ENCODE measurements at regions not wholly inside any gene's neighbourhood (a gene's known extent, or its start where the extent isn't known, plus 50 kb on each side); places are given as distances from the start of the nearest gene placed in this dataset.

GRCh38 chr11:23103416-23103815 lies 243.1 kb upstream of the CCDC179 start:
- DNase-seq (no peak), ATAC-seq (ENCODE audit: insufficient read depth, low FRiP score) (no peak)
- Histone ChIP-seq H3K4me1 (ENCODE audit: control insufficient read depth in 5 of 5, insufficient read depth in 5 of 5, low read length in 5 of 5) (no peaks in the 10 kb centered on the region), H3K9ac (ENCODE audit: insufficient read depth in 1 of 2, low read length in 2 of 2) (no peak overlapping the region), H3K27ac (ENCODE audit: low read depth in 1 of 2, low read length in 1 of 2) (no peak overlapping the region), H3K36me3 (ENCODE audit: control insufficient read depth in 4 of 4, insufficient read depth in 4 of 4, low read length in 4 of 4) (no peaks in the 10 kb centered on the region), H3K27me3 (ENCODE audit: control insufficient read depth in 3 of 3, insufficient read depth in 3 of 3, low read length in 2 of 3) (no peaks in the 10 kb centered on the region), H3K4me3 (no peak overlapping the region), H3K9me3 (ENCODE audit: control insufficient read depth in 4 of 4, insufficient read depth in 3 of 4, low read length in 3 of 4) (no peaks in the 10 kb centered on the region)
- no peak for TF ChIP-seq CTCF (IDR thresholded peaks at IDR 0.05; ENCODE audit: control extremely low read depth, extremely low read depth)
- WGBS, 2 donors, result 76 to 92% methylated on average over 2 of the region's 2 CpGs

GRCh38 chr11:23111527-23111926 lies 251.3 kb upstream of the CCDC179 start:
- H3K4me3 ChIP-seq, result no peak overlapping the region
- no peak for DNase-seq
- no peak for TF ChIP-seq CTCF (IDR thresholded peaks at IDR 0.05; ENCODE audit: control extremely low read depth, extremely low read depth)
- no peaks in the 10 kb centered on the region for H3K9me3 ChIP-seq (ENCODE audit: control insufficient read depth in 4 of 4, insufficient read depth in 3 of 4, low read length in 3 of 4)
- H3K9ac ChIP-seq (ENCODE audit: insufficient read depth in 1 of 2, low read length in 2 of 2), result no peak overlapping the region
- no peak overlapping the region for H3K27ac ChIP-seq (ENCODE audit: low read depth in 1 of 2, low read length in 1 of 2)
- ATAC-seq (ENCODE audit: insufficient read depth, low FRiP score), result no peak
- H3K4me1 ChIP-seq (ENCODE audit: control insufficient read depth in 5 of 5, insufficient read depth in 5 of 5, low read length in 5 of 5), result peaks cover 0 to 7% (median 0%) of the 10 kb centered on the region in 5 donors
- WGBS, 2 donors, result 56 to 57% methylated on average over 2 of the region's 2 CpGs
- no peaks in the 10 kb centered on the region for H3K27me3 ChIP-seq (ENCODE audit: control insufficient read depth in 3 of 3, insufficient read depth in 3 of 3, low read length in 2 of 3)
- no peaks in the 10 kb centered on the region for H3K36me3 ChIP-seq (ENCODE audit: control insufficient read depth in 4 of 4, insufficient read depth in 4 of 4, low read length in 4 of 4)

GRCh38 chr11:23112390-23112789 lies 252.1 kb upstream of the CCDC179 start:
- H3K9ac ChIP-seq (ENCODE audit: insufficient read depth in 1 of 2, low read length in 2 of 2), result no peak overlapping the region
- H3K27ac ChIP-seq (ENCODE audit: low read depth in 1 of 2, low read length in 1 of 2), result no peak overlapping the region
- WGBS, 2 donors, result 61 to 68% methylated on average over 4 of the region's 4 CpGs
- H3K27me3 ChIP-seq (ENCODE audit: control insufficient read depth in 3 of 3, insufficient read depth in 3 of 3, low read length in 2 of 3), result no peaks in the 10 kb centered on the region
- H3K4me3 ChIP-seq, result no peak overlapping the region
- H3K9me3 ChIP-seq (ENCODE audit: control insufficient read depth in 4 of 4, insufficient read depth in 3 of 4, low read length in 3 of 4), result no peaks in the 10 kb centered on the region
- peaks cover 0 to 7% (median 0%) of the 10 kb centered on the region in 5 donors for H3K4me1 ChIP-seq (ENCODE audit: control insufficient read depth in 5 of 5, insufficient read depth in 5 of 5, low read length in 5 of 5)
- no peak for TF ChIP-seq CTCF (IDR thresholded peaks at IDR 0.05; ENCODE audit: control extremely low read depth, extremely low read depth)
- no peaks in the 10 kb centered on the region for H3K36me3 ChIP-seq (ENCODE audit: control insufficient read depth in 4 of 4, insufficient read depth in 4 of 4, low read length in 4 of 4)
- ATAC-seq (ENCODE audit: insufficient read depth, low FRiP score), result no peak
- no peak for DNase-seq

Data from lung (tissue), 11 donors.